ENCODE measurements at regions not wholly inside any gene's neighbourhood (a gene's known extent, or its start where the extent isn't known, plus 50 kb on each side); places are given as distances from the start of the nearest gene placed in this dataset.

- TF ChIP-seq, protein P1, sequence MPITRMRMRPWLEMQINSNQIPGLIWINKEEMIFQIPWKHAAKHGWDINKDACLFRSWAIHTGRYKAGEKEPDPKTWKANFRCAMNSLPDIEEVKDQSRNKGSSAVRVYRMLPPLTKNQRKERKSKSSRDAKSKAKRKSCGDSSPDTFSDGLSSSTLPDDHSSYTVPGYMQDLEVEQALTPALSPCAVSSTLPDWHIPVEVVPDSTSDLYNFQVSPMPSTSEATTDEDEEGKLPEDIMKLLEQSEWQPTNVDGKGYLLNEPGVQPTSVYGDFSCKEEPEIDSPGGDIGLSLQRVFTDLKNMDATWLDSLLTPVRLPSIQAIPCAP (CRISPR knock-in tag; IDR thresholded peaks at IDR 0.05), result no peak
- TF ChIP-seq, protein P2, sequence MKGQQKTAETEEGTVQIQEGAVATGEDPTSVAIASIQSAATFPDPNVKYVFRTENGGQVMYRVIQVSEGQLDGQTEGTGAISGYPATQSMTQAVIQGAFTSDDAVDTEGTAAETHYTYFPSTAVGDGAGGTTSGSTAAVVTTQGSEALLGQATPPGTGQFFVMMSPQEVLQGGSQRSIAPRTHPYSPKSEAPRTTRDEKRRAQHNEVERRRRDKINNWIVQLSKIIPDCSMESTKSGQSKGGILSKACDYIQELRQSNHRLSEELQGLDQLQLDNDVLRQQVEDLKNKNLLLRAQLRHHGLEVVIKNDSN (CRISPR knock-in tag; IDR thresholded peaks at IDR 0.05), result no peak
- TF ChIP-seq GTF2I (CRISPR knock-in tag; conservative IDR thresholded peaks at IDR 0.05) (no peak), ZNF232 (CRISPR knock-in tag; IDR thresholded peaks at IDR 0.05) (no peak), RORB (CRISPR knock-in tag; IDR thresholded peaks at IDR 0.05) (no peak)
Observed at GRCh38 chr11:87659807-87660206, 515.4 kb downstream of the RAB38 start (continued).

- H3K27ac Mint-ChIP-seq, result no peak overlapping the region
- peaks cover 4% of the 10 kb centered on the region for H3K36me3 Mint-ChIP-seq
- H3K4me3 Mint-ChIP-seq, result no peak overlapping the region
- TF ChIP-seq, protein P3, sequence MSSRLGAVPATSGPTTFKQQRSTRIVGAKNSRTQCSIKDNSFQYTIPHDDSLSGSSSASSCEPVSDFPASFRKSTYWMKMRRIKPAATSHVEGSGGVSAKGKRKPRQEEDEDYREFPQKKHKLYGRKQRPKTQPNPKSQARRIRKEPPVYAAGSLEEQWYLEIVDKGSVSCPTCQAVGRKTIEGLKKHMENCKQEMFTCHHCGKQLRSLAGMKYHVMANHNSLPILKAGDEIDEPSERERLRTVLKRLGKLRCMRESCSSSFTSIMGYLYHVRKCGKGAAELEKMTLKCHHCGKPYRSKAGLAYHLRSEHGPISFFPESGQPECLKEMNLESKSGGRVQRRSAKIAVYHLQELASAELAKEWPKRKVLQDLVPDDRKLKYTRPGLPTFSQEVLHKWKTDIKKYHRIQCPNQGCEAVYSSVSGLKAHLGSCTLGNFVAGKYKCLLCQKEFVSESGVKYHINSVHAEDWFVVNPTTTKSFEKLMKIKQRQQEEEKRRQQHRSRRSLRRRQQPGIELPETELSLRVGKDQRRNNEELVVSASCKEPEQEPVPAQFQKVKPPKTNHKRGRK (CRISPR knock-in tag; IDR thresholded peaks at IDR 0.05; ENCODE audit: borderline replicate concordance), result peak; percentile 70; the same call in 1 of the 2 replicates
- no peak for TF ChIP-seq ZNF263 (CRISPR knock-in tag; IDR thresholded peaks at IDR 0.05; ENCODE audit: low read depth)
- POLR2A ChIA-PET, result no interaction called here
- ATAC-seq (no peak), DNase-seq (ENCODE audit: low spot score) (no peak)
- CTCF ChIA-PET, result no interaction called here
- peaks cover 20% of the 10 kb centered on the region for H3K9me3 Mint-ChIP-seq
- H3K27me3 Mint-ChIP-seq (ENCODE audit: low read depth), result no peaks in the 10 kb centered on the region
- H3K4me1 Mint-ChIP-seq, result peaks cover 20% of the 10 kb centered on the region
Observed at GRCh38 chr11:87645626-87646025, 529.6 kb downstream of the RAB38 start.

DNA sequence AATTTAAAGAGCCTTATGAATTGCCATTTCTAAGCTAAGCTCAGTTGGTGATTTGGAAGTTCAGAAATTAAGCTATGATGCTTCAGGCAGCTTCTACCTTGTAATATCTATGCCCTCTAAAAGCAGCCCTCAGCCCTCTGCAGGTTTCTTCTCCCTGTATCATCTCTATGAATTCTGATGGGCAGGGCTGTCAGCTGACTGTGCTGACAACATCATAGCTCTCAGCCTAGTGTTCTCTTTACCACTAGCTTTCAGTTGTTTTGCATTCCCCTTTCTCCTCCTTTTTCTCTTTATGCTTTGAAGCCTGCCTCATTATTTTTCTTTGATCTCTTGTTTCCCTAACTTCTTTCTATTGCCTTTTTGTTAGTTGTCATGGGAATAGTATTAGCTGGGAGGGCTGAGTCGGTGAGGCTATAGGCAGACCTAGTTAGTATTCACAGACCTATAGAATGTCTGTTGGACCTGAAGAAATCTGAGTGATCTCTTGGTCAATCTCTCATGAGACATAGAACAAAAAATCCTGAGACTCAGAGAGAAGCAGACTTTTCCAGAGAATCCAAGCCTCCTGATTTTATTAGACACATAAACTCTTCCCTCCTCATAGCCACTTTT is 535.4 kb downstream of the RAB38 start:
- Mint-ChIP-seq H3K36me3 (no peaks in the 10 kb centered on the region), H3K27me3 (ENCODE audit: low read depth) (no peaks in the 10 kb centered on the region), H3K4me1 (peaks cover 7% of the 10 kb centered on the region), H3K4me3 (no peak overlapping the region), H3K27ac (no peak overlapping the region), H3K9me3 (no peaks in the 10 kb centered on the region)
- CTCF ChIA-PET, result interaction anchor here (0.6 kb wide), 1 partner anchor 287 kb away, joined by 4 read pairs; no protein-coding TSS in a partner anchor
- no peak for TF ChIP-seq ESRRA (CRISPR knock-in tag; IDR thresholded peaks at IDR 0.05; ENCODE audit: borderline replicate concordance)
- no peak for TF ChIP-seq FOXK1 (CRISPR knock-in tag; IDR thresholded peaks at IDR 0.05)
- TF ChIP-seq ZNF219 (CRISPR knock-in tag; IDR thresholded peaks at IDR 0.05; ENCODE audit: borderline replicate concordance), result no peak
- TF ChIP-seq, protein P4, sequence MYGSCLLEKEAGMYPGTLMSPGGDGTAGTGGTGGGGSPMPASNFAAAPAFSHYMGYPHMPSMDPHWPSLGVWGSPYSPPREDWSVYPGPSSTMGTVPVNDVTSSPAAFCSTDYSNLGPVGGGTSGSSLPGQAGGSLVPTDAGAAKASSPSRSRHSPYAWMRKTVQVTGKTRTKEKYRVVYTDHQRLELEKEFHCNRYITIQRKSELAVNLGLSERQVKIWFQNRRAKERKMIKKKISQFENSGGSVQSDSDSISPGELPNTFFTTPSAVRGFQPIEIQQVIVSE (CRISPR knock-in tag; IDR thresholded peaks at IDR 0.05; ENCODE audit: borderline replicate concordance), result no peak
- TF ChIP-seq OVOL2 (CRISPR knock-in tag; IDR thresholded peaks at IDR 0.05; ENCODE audit: borderline replicate concordance), result no peak
- no peak for TF ChIP-seq JUN (CRISPR knock-in tag; IDR thresholded peaks at IDR 0.05)
- no peak for TF ChIP-seq ZMAT4 (CRISPR knock-in tag; IDR thresholded peaks at IDR 0.05)
- TF ChIP-seq SOX15 (CRISPR knock-in tag; IDR thresholded peaks at IDR 0.05), result no peak
- TF ChIP-seq FOXP1 (CRISPR knock-in tag; IDR thresholded peaks at IDR 0.05; ENCODE audit: borderline replicate concordance), result no peak
- TF ChIP-seq ZNF232 (CRISPR knock-in tag; IDR thresholded peaks at IDR 0.05), result no peak
- TF ChIP-seq FOXJ3 (CRISPR knock-in tag; IDR thresholded peaks at IDR 0.05; ENCODE audit: borderline replicate concordance), result no peak
- TF ChIP-seq CBFB (CRISPR knock-in tag; IDR thresholded peaks at IDR 0.05; ENCODE audit: low read depth), result no peak
- no peak for TF ChIP-seq EMX1 (CRISPR knock-in tag; IDR thresholded peaks at IDR 0.05)
- no peak for DNase-seq (ENCODE audit: low spot score)
- POLR2A ChIA-PET, result no interaction called here
- ATAC-seq, result peak; percentile 38; the same call in 1 of the 2 replicates
